Osteocyte (in vitro differentiated cells): ENCODE measurements at regions not wholly inside any gene's neighbourhood (a gene's known extent, or its start where the extent isn't known, plus 50 kb on each side); places are given as distances from the start of the nearest gene placed in this dataset.

Source experiments
- DNase-seq: peaks from one replicate; pipeline ENCODE4 v3.0.0; 2021; ENCODE audit warnings: mixed read lengths; ENCODE audit not compliant: unreplicated experiment; ENCODE audit errors: extremely low spot score
- H3K27ac Mint-ChIP-seq: one replicate; pipeline ENCODE4 v1.8.0; 2021; ENCODE audit warnings: mild to moderate bottlenecking, mixed read lengths; ENCODE audit not compliant: unreplicated experiment
- H3K27me3 Mint-ChIP-seq: one replicate; pipeline ENCODE4 v1.8.0; 2021; ENCODE audit warnings: mixed read lengths; ENCODE audit not compliant: unreplicated experiment
- H3K36me3 Mint-ChIP-seq: one replicate; pipeline ENCODE4 v1.8.0; 2021; ENCODE audit warnings: mixed read lengths; ENCODE audit not compliant: unreplicated experiment
- H3K4me1 Mint-ChIP-seq: one replicate; pipeline ENCODE4 v1.8.0; 2021; ENCODE audit warnings: mixed read lengths; ENCODE audit not compliant: unreplicated experiment
- H3K4me3 Mint-ChIP-seq: one replicate; pipeline ENCODE4 v1.8.0; 2021; ENCODE audit warnings: mild to moderate bottlenecking, moderate library complexity, mixed read lengths; ENCODE audit not compliant: unreplicated experiment
- H3K9me3 Mint-ChIP-seq: one replicate; pipeline ENCODE4 v1.8.0; 2021; ENCODE audit warnings: mixed read lengths; ENCODE audit not compliant: unreplicated experiment
- TF ChIP-seq, protein P1 (sequence below): fragments of 200-600 bp; sonication (generic); IDR thresholded peaks from 2 replicates; pipeline ENCODE4 v1.5.0; 2021; ENCODE audit warnings: antibody characterized with exemption, mild to moderate bottlenecking, moderate library complexity

DNA sequence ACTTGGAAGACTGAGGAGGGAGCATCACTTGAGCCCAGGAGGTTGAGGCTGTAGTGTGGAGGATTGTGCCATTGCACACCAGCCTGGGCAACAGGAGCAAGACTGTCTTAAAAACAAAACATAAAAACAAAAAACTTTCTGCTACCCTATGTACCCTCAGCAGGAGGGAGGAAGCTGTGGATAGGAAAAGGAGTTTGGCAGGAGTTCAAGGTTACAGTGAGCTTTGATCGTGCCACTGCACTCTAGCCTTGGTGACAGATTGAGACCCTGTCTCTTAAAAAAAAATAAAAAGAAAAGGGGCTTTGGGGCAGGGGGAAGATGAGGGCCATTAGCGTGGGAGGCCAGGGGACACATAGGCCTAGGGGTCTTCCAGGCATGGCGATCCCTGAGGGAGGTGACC, 135.7 kb downstream of the DHX35 start:
- no peak overlapping the region for H3K4me3 Mint-ChIP-seq
- H3K27me3 Mint-ChIP-seq = peaks cover 15% of the 10 kb centered on the region
- H3K9me3 Mint-ChIP-seq = no peaks in the 10 kb centered on the region
- no peak for DNase-seq
- TF ChIP-seq, protein P1, sequence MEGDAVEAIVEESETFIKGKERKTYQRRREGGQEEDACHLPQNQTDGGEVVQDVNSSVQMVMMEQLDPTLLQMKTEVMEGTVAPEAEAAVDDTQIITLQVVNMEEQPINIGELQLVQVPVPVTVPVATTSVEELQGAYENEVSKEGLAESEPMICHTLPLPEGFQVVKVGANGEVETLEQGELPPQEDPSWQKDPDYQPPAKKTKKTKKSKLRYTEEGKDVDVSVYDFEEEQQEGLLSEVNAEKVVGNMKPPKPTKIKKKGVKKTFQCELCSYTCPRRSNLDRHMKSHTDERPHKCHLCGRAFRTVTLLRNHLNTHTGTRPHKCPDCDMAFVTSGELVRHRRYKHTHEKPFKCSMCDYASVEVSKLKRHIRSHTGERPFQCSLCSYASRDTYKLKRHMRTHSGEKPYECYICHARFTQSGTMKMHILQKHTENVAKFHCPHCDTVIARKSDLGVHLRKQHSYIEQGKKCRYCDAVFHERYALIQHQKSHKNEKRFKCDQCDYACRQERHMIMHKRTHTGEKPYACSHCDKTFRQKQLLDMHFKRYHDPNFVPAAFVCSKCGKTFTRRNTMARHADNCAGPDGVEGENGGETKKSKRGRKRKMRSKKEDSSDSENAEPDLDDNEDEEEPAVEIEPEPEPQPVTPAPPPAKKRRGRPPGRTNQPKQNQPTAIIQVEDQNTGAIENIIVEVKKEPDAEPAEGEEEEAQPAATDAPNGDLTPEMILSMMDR = no peak
- no peak overlapping the region for H3K27ac Mint-ChIP-seq
- H3K4me1 Mint-ChIP-seq = no peaks in the 10 kb centered on the region
- no peaks in the 10 kb centered on the region for H3K36me3 Mint-ChIP-seq

DNA sequence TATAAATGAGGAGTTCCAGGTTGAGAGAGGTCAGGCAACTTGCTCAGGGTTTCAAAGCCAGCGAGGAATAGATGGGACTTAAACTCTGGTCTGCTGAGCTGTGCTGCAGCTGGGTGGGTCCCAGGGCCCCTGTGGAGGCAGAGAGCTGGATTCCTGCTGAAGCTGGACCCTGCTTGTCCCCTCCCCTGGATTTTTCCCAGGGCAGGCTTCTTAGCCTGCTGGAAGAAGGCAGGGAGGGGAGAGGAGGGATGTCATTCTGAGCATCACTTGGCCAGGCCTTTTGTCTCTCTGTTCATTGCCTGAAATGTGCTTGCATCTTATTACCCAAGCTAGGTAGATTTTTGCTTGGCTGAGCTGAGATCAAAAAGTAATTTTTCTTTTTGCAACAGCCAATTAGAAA, 133.7 kb downstream of the DHX35 start:
- H3K4me1 Mint-ChIP-seq = no peaks in the 10 kb centered on the region
- no peaks in the 10 kb centered on the region for H3K9me3 Mint-ChIP-seq
- H3K27ac Mint-ChIP-seq = no peak overlapping the region
- TF ChIP-seq, protein P1 = no peak
- H3K27me3 Mint-ChIP-seq = peaks cover 15% of the 10 kb centered on the region
- no peak for DNase-seq
- no peak overlapping the region for H3K4me3 Mint-ChIP-seq
- no peaks in the 10 kb centered on the region for H3K36me3 Mint-ChIP-seq

DNA sequence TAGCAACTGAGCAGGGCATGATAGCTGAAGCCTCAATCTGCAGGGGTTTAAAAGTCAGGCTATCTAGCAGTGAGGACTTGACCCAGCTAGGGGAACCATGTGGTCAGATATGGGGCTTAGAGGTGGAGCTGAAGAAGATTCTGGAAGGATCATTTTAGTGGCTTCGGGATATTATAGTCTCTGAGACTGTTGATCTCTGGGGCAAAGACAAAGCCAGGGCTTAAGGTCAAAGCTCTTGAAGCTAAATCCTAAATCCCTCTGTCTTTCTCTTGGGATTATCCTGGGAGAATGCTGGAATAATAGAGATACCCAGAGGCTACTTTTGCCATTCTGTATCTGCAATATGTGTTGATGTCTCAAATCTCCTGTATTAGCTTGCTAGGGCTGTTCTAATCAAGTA, 132.2 kb downstream of the DHX35 start:
- Mint-ChIP-seq H3K36me3 (no peaks in the 10 kb centered on the region), H3K4me1 (no peaks in the 10 kb centered on the region), H3K4me3 (no peak overlapping the region), H3K27ac (no peak overlapping the region), H3K27me3 (peaks cover 11% of the 10 kb centered on the region), H3K9me3 (no peaks in the 10 kb centered on the region)
- no peak for DNase-seq
- TF ChIP-seq, protein P1 = no peak

DNA sequence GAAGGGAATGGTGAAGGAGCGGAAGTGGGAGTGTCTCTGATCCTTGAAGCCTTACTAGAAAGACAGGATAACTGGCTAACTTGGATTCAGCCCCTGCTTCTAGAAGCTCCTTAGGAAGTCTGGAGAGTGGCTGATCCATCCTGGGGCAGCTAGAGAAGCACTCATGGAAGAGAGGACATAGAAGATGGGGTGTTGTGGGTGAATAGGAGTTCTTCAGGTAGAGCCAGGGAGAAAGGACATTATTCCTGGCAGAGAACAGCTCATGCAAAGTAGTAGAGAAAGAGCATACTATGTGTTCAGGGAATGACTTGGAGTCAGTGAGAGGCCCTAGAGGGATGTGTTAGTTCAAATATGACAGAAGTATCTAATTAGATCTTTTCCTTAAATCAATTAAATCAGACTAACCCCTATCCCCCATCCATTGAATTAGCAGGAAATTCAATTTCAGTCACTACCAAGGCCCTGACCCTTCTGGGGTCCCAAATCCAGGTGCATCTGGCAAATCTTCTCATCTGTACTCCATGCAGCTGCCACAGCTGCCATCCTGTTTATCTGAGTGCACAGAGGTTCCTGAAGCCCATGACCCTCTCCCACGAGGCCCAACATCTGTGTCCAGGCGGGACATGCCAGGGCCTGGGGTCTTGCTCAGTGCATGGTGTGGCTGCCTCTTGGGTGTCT, 130.7 kb downstream of the DHX35 start:
- DNase-seq = no peak
- H3K4me3 Mint-ChIP-seq = no peak overlapping the region
- TF ChIP-seq, protein P1 = no peak
- no peak overlapping the region for H3K27ac Mint-ChIP-seq
- no peaks in the 10 kb centered on the region for H3K36me3 Mint-ChIP-seq
- H3K27me3 Mint-ChIP-seq = peaks cover 6% of the 10 kb centered on the region
- H3K9me3 Mint-ChIP-seq = no peaks in the 10 kb centered on the region
- no peaks in the 10 kb centered on the region for H3K4me1 Mint-ChIP-seq

DNA sequence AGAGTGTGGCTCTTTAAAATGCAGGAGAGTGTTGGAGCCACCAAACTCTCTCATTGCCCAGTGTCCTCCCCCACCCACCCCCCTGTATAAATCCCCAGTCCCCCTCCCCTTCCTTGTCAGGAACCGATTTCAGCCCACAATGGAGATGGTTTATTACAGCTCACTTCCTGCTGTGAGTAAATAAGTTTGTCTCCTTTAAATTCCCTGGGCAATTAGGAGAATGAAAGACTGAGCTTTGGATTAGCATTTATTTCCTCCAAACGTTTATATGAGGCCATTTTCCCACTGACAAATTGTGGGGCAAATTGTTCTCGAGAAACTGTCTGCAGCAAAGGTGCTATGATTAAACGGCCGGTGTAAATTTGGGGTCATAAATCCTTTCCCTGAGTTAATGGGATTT, 128.8 kb downstream of the DHX35 start:
- no peaks in the 10 kb centered on the region for H3K36me3 Mint-ChIP-seq

More for the DNA sequence above, 128.8 kb downstream of the DHX35 start:
- no peak overlapping the region for H3K27ac Mint-ChIP-seq
- TF ChIP-seq, protein P1 = no peak
- H3K9me3 Mint-ChIP-seq = no peaks in the 10 kb centered on the region
- no peaks in the 10 kb centered on the region for H3K27me3 Mint-ChIP-seq
- DNase-seq = no peak
- H3K4me3 Mint-ChIP-seq = no peak overlapping the region
- no peaks in the 10 kb centered on the region for H3K4me1 Mint-ChIP-seq
